Chondrocyte (in vitro differentiated cells): ENCODE measurements at regions not wholly inside any gene's neighbourhood (a gene's known extent, or its start where the extent isn't known, plus 50 kb on each side); places are given as distances from the start of the nearest gene placed in this dataset.

ENCODE experiments used
- DNase-seq: peaks from one replicate; pipeline ENCODE4 v3.0.0; 2021; ENCODE audit warnings: mixed read lengths, low spot score
- H3K27ac Mint-ChIP-seq: one replicate; pipeline ENCODE4 v1.8.0; 2021; ENCODE audit warnings: mild to moderate bottlenecking, moderate library complexity, mixed read lengths; ENCODE audit not compliant: unreplicated experiment
- H3K27me3 Mint-ChIP-seq: 2 replicates; pipeline ENCODE4 v1.8.0; 2021; ENCODE audit warnings: low read depth, mixed read lengths
- H3K36me3 Mint-ChIP-seq: 2 replicates; pipeline ENCODE4 v1.8.0; 2021; ENCODE audit warnings: low read depth, mixed read lengths
- H3K4me1 Mint-ChIP-seq: 2 replicates; pipeline ENCODE4 v1.8.0; 2021; ENCODE audit warnings: low read depth, mild to moderate bottlenecking, mixed read lengths
- H3K4me3 Mint-ChIP-seq: one replicate; pipeline ENCODE4 v1.8.0; 2021; ENCODE audit warnings: mild to moderate bottlenecking, moderate library complexity, mixed read lengths; ENCODE audit not compliant: unreplicated experiment
- H3K9me3 Mint-ChIP-seq: 2 replicates; pipeline ENCODE4 v1.8.0; 2021; ENCODE audit warnings: low read depth, mixed read lengths
- CTCF ChIP-seq: fragments of 200-600 bp; sonication (generic); IDR thresholded peaks from 2 replicates; pipeline ENCODE4 v1.5.0; 2021; ENCODE audit warnings: antibody characterized with exemption, mild to moderate bottlenecking, moderate library complexity

GRCh38 chr13:40390401-40390916, 276.0 kb downstream of the FOXO1 start:
- no peak for TF ChIP-seq CTCF
- Mint-ChIP-seq H3K36me3 (no peaks in the 10 kb centered on the region), H3K4me1 (peaks cover 5% of the 10 kb centered on the region), H3K27ac (no peak overlapping the region), H3K4me3 (no peak overlapping the region), H3K27me3 (no peaks in the 10 kb centered on the region), H3K9me3 (no peaks in the 10 kb centered on the region)
- DNase-seq = no peak

GRCh38 chr13:40391788-40392187, 274.7 kb downstream of the FOXO1 start:
- DNase-seq = no peak
- no peak for TF ChIP-seq CTCF
- H3K4me3 Mint-ChIP-seq = no peak overlapping the region
- H3K27ac Mint-ChIP-seq = no peak overlapping the region
- H3K9me3 Mint-ChIP-seq = no peaks in the 10 kb centered on the region
- H3K4me1 Mint-ChIP-seq = peaks cover 5% of the 10 kb centered on the region
- no peaks in the 10 kb centered on the region for H3K27me3 Mint-ChIP-seq
- no peaks in the 10 kb centered on the region for H3K36me3 Mint-ChIP-seq

- TF ChIP-seq CTCF = no peak
- no peaks in the 10 kb centered on the region for H3K27me3 Mint-ChIP-seq
- H3K27ac Mint-ChIP-seq = no peak overlapping the region
- no peak overlapping the region for H3K4me3 Mint-ChIP-seq
- H3K36me3 Mint-ChIP-seq = no peaks in the 10 kb centered on the region
- no peaks in the 10 kb centered on the region for H3K4me1 Mint-ChIP-seq
- no peak for DNase-seq
- no peaks in the 10 kb centered on the region for H3K9me3 Mint-ChIP-seq
Observed at GRCh38 chr13:40394304-40394985, 272.0 kb downstream of the FOXO1 start.

DNA sequence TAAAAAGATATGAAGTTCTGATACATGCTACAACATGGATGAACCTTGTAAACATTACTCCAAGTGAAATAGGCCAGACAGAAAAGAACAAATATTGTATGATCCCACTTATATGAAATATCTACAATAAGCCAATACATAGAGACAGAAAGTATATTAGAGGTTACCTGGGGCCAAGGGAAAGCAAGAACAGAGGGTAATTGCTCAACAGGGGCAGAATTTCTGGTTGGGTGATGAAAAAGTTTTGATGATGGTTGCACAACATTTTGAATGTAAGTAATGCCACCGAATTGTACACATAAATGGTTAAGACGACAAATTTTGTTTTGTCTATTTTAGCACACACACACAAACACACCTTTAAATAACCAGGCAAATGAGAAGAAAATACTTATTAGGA, 268.4 kb downstream of the FOXO1 start:
- Mint-ChIP-seq H3K36me3 (no peaks in the 10 kb centered on the region), H3K4me3 (no peak overlapping the region), H3K9me3 (no peaks in the 10 kb centered on the region), H3K4me1 (peaks cover 19% of the 10 kb centered on the region), H3K27ac (no peak overlapping the region), H3K27me3 (no peaks in the 10 kb centered on the region)
- DNase-seq = no peak
- no peak for TF ChIP-seq CTCF

- no peak overlapping the region for H3K4me3 Mint-ChIP-seq
- H3K4me1 Mint-ChIP-seq = peaks cover 30% of the 10 kb centered on the region
- no peaks in the 10 kb centered on the region for H3K36me3 Mint-ChIP-seq
- TF ChIP-seq CTCF = no peak
- no peaks in the 10 kb centered on the region for H3K27me3 Mint-ChIP-seq
- H3K27ac Mint-ChIP-seq = no peak overlapping the region
- H3K9me3 Mint-ChIP-seq = no peaks in the 10 kb centered on the region
- no peak for DNase-seq
Observed at GRCh38 chr13:40399756-40400155, 266.7 kb downstream of the FOXO1 start.
